Stimulated activated naive CD4-positive, alpha-beta T cell (primary cell): ENCODE measurements at regions not wholly inside any gene's neighbourhood (a gene's known extent, or its start where the extent isn't known, plus 50 kb on each side); places are given as distances from the start of the nearest gene placed in this dataset.
"Not testable (repeated sequence)": the region's sequence is repeated elsewhere in the genome, so short reads cannot be mapped to it uniquely, and the experiment has no call there.

Source experiments
- DNase-seq, 6 experiments: peaks; one replicate each; lab custom pipeline; 2025; lab: John Stamatoyannopoulos, UW

DNA sequence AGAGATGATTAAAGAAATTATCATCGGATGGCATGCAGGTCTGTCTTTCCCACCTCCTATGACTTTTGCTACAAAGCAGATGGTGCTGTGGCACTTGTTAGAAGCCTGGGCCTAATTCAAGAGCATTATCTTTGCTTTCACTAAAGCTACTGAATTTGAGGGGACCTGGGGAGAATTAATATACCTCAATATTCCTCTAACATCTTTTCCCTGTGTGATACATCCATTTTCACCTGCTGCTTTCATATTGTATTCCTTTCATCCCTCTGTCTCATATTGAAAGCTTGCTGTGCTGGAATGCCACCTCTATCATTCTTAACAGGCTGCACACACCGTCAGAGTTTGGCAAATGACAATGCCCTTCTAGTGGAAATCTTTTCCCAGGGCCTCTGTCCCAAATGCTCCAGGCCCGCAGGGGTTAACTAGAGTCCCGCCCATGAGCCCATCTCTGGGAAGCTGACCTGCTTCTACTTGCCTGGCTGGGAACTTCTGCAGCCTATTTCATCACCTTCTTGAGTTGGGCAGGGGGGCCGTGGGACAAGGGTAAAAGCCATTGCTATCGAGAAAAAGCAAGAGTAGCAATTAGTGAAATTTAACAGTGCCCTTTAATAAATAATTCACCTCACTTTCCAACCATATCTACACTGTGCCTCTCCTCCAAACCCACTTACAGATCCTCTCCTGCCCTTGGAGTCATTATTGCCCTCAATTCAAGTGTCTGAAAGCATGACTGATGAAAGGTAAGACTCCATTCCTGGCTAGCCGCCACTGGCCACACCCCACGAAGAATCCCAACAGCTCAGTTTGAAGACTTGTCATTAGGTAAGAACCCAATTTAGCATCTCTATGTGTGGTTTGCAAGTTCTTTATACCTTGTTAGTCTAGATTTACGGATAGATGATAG is 126.7 kb upstream of the BTG1 start:
- DNase-seq: no peak

DNA sequence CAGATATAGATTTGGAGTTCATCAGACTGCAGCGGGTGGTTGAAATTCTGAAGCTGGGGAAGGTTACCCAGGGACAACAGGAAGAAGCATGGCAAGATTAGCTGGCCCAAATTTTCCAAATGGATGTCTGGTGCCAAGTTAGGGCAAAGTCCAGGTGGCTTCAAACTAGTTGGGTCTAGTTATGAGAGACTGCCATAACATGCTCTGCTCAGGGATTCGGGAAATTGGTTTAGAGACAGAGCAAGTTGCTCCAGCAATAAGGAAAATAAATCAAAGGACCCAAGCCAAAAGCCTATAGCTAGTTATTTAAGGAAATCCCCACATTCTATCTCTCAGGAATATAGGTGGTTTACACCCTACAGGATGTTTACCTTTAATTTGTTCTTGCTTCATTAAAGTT is 125.7 kb upstream of the BTG1 start:
- no peak for DNase-seq

DNA sequence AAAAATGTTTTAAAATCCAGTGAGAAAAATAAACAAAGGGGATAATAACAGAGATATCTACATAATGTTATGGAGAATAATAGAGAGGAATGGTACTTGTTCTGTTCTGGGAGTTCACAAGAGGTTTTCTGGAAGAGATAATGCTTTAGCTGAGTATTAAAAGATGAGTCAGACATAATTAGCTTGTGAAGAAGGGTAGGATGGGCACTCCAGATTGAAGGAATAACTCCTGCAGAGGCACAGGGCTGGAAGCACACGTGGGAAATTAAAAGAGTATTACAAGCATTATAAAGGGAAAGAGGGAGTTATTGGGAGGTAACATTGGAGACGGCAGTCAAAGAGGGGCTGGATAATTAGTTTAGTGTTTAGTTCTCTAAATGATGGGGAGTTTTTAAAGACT is 124.9 kb upstream of the BTG1 start:
- DNase-seq: no peak

DNA sequence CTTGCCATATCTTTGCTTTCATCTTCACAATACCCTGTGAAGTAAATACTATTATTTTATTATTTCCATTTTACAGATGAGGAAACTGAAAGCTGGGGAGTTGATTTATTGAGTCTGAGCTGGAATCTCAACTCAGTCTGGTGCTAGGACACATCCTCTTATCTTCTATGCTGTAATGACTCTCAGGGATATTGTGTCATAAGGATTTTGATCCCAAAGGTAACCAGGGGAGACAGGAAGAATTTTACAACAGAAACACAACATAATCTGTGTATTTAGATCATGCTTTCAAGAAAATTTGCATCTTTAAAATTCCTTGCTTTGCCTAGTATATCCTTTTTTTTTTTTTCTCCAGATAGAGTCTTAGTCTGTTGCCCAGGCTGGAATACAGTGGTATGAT is 123.3 kb upstream of the BTG1 start:
- no peak for DNase-seq

DNA sequence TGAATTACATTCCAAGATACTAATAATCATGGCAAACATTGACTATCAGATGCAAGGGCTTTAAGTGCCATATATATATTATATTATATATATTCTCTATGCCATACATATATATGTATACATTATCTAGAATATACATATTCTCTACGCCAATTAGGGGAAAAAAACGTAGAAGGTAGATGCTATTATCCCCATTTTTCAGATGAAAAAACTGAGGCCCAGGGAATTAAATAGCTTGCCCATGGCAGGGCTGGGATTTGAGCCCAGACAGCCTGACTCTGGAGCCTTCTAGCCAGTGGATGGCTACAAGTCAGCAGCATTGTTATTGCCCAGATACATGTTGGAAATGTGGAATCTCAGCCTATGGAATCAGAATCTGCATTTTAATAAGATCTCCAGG is 116.0 kb upstream of the BTG1 start:
- DNase-seq: no peak

DNA sequence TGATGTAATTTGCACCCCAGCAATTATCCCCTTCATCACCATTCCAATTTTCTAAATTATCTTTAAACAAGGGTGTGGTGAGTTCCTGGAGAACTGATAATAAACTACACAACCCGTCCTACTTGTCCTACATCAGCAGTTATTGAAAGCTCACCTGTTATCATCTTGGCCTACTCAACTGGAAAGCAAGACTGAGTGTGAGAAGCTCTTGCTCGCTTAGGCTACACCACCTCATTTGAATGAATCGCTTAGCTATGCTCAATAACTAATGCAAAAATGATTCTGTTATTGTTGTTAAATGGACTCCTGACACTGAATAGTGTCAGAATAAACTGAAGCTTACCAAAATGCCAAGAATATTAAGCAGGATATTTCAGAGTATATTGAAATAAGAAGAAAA is 115.4 kb upstream of the BTG1 start:
- DNase-seq: no peak

DNA sequence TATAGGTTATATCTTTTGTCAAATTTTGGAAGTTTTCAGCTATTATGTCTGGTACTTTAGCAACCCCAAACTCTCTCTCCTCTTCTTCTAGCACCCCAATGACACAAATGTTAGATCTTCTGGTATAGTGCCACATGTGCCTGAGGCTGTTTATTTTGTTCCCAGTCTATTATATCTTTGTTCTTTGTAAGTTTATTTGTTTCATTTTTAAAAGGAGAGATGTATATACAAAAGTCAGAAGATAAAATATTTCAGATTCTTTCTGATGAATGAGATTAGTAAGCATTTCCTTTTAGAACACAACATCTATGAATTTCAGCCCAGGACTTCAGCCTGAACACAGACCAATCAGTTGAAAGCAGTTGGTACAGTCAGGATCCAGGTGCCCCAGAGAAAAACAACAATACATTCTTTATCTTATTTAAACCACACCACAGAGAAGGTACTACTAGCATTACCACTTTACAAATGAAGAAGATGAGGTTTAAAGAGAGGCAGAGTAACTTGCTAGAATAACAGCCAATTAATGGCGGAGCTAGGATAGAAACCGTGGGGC is 114.1 kb upstream of the BTG1 start:
- no peak for DNase-seq

DNA sequence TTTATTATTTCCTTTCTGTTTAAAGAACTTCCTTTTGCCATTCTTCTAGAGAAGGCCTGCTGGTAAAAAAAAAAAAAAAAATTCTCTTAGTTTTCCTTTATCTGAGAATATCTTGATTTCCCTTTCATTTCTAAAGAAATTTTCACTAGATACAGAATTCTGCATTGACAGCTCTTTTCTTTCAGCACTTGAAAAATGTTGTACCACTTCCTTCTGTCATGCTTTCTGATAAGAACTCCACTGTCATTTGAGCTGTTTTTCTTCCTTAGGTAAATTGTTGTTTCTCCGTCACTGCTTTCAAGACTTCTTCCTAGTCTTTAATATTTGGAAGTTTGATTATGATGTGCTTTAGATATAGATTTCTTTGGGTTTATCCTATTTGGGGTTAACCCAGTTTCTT is 113.6 kb upstream of the BTG1 start:
- peak in 1 of 6 experiments; percentile 8 for DNase-seq

DNA sequence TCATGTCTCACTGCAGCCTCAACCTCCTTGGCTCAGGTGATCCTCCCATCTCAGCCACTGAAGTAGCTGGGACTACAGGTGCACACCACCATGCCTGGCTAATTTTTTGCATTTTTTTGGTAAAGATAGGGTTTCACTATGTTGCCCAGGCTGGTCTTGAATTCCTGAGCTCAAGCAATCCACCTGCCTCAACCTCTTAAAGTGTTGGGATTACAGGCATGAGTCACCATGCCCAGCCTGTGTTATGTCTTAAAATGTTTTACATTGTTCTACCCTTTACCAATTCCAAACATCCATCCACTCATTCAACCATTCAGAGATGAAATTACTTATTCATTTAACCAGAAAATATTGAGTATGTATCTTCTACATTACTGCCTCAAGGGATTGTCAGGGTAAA is 111.6 kb upstream of the BTG1 start:
- no peak for DNase-seq

DNA sequence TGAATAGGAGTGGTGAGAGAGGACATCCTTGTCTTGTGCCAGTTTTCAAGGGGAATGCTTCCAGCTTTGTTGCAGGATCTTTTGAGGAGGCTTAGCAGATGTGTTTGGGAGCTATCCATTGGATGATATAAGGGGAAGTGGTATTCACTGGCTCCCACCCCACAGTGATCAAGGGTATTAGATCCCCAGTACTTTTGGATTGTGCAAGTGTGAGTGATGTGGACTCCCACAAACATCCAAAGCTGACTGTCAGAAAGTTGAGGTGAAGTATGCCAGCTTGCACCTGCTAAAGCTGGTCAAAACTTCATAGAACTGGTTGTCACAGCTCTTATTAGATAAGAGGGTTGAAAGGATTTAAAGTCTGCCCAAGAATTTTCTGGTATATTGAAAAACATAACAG is 110.1 kb upstream of the BTG1 start:
- no peak for DNase-seq

DNA sequence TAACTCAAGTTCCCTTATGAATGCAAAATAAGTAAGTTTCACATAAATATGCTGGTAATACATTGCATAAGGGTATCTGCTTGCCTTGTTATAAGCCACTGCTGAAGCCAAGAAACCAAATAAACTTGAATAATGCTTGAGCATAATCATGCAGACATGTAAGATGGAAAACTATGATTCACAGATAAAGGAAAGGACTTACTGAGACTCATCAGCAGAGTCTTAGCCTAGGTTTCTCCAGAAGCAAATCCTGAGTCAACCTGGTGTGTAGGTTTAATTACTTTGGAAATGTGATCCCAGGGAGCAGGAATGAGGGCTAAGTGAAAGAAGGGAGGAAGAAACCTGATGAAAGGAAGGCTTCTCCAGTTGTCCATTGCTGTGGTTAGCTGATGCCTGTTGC is 107.7 kb upstream of the BTG1 start:
- no peak for DNase-seq

DNA sequence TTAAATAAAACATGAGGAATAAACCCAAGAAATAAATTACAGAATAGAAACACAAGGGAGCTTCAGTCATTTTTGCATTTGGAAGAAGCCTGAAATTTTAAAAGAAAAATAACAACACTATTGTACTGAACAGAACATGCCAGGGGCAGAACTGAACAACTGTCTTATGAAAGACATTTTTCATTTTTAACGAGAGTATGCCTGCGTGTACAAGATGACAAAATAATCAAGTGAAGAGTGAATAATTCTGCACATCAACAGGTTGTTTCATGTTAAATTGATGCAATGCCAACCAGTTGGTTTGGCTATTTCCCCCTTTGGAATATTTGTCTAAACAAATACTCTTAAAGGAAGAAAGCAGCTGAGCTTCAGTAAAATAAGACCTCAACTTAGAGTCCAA is 103.3 kb upstream of the BTG1 start:
- no peak for DNase-seq

DNA sequence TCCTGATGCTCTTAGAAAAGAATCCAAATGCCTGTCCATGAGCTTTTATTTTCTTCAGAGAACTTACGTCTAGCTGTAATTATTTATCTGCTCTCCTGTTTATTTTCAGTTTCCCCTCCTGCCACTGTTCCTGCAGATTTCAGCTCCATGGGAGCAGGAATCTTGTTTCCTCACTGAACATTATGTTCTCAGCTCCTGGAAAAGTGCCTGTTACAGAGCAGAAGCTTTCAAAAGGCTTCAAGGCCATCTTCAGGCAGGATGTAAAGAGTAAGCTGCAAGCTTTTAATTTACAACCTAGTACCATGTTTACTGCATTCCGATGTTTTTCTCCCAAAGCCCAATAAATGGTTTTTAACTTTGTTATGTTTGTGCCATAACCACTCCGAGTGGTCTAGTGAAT is 98.4 kb upstream of the BTG1 start:
- peak in 1 of 6 experiments; percentile 2 for DNase-seq

DNA sequence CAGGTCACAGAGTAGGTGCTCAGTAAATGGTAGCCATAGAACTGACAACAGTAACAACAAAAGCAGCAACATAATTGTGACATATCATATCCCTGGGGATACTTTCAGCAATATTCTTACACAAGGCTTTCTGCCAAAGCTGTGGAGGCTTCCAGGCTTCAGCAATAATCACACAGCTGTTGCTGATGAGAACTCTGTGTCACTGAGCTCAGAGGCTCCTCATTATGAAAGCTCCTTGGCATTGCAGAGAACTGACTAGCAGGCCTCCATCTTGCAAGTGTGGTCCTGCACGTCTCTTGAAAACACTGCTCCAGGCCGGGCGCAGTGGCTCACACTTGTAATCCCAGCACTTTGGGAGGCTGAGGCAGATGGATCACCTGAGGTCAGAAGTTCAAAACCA is 97.3 kb upstream of the BTG1 start:
- no peak for DNase-seq

DNA sequence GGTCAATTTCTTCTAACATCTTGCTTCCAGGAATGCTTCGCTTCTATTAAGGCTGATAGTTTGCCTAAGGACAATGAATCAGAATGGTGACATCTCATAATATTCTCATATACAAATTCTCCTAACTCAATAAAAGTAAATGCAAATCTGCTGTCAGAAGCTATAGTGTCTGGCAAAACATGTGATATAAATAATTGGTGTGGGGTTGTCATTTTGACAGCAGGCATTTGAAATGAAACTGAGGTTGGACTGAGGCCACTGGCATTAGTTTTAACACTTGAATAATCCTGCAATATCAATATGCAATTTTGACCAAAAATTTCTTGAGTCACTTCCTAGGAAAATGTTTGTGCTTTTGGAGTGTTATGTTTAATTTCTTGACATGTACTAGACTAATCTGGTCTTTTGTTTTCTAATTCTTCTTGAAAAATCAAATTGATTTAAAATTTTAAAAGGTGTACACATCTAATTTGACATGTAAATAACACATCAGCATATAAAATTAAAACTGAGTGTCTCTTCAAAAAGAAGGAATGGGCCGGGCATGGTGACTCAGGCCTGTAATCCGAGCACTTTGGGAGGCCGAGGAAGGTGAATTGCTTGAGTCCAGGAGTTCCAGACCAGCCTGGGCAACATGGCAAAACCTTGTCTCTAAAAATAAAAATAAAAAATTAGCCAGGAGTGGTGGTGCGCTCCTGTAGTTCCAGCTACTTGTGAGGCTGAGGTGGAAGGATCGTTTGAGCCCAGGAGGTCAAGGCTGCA is 92.3 kb upstream of the BTG1 start:
- DNase-seq: no peak

DNA sequence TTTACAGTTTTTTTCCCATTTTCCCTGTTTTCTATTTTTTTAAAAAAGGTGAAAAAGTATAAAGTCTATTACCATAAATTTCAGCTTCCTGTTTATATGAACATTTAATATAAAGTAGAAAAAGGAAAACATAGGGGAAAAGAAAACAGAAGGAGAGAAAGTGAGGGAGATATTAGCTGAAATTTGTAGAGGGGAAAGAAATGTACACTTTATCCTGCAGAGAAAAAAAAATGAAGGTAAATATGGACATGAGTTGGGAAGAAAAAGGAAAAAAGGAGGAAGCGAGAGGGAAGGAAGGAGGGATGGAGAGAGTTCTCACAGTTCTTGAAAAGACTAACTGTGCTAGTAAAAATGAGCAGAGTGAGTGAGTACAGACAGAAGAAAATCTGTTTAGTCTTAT is 91.6 kb upstream of the BTG1 start:
- DNase-seq: no peak

DNA sequence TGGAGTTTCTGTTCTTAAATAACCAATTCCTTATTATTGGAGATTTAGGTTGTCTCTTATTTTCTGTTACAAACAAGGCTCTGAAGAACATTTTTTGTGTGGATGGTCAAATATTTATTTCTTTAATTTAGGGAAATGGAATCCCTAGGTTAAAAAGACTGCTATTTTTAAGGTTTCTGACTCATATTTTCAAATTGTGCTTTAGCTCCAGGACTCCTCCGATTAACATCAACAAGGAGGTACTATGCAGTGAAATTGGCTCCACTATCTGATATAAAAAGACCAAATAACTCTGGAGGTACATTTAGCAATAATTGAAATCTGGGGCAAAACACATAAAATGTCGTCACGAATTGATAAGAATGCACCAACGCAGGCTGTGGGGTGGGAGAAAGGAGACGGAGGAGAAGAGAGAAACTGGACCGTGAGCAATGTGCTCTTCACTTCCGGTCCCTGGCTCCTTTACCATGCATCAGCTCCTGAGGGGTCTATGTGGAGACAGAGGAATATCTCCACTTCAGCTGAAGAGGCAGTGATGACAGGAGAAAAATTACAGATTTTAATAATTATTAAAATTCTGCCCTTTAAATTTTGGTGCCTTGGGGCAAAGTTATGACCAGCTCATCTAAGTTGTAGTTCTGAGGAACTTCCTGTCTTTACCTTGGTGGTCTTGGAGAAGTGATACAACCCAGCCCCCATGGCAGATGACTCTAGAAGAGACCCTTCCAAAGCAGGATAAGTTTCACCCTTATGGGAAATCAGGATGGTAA is 90.2 kb upstream of the BTG1 start:
- DNase-seq: no peak

DNA sequence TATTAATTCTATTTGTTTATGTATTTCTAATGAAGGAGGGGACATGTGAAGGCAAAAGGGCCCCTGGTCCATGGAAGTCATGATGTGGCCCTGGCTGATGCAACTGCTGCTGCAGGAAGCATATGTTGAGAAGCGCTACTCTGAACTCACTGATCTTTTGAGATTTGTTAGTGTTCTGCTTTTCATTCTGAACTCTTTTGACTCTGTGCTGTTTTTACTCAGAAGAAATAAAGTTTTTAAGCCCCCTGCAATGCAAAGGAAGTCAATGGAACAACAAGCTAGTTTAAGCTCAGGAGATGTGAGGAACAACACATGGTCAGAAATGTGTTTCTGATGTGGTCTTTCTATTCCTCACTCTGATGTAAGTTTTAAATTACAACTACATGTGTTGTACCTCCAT is 88.9 kb upstream of the BTG1 start:
- DNase-seq: peak in 3 of 6 experiments; percentile 12 to 51 (median 49)

DNA sequence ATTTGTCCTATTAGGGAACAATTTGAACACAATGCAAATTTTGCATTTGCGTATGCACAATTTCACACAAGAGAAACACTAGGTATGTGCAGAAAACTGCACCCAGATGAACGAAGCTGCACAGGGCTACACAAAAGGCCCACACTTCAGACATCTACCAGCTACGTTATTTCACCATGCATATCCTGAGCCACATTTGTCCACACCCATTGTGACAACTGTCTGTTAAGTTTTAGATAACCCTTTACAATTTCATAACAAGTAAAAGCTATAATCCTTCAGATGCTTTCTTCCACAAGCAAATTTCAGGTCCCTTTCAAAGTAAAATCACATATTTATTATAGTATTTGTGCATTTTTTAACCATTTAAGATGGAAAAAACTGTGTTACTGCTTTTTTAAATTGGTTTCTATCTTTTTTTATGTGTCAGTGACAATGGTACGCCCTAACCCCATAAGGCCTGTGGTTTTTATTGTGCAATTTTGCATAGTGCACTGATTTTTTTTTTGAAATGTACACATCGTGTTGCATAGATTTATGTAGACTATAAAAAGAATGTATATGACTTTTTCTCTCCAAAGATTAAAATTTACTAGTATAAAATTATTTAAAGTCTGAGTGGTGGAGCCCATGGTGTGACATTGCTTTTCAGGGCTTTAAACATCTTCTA is 87.8 kb upstream of the BTG1 start:
- DNase-seq: peak in 1 of 6 experiments; percentile 4

DNA sequence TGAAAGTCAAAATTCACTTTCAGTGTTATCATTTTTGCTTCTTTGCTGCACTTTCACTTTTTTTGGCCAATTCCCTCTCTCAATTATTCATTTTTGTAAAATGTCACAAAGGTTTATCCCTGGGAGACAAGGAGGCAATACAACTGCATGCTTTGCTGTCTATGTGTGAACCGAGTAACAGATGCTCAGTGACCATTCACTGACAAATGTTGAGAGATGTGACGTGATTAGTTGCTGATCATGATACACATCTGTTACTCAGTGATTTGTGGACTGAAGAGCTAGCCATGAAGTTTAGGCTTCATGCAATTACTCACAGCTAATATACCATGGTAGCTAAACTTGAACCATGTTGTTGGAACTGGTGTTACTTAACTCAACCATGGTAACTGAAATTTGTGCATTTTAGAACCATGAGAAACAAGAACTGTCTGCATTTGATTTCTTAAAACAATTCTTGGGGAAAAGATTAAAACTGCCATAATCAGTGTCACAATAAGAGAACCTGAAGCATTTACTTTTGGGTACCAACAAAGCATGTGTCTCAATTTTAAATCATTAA is 86.8 kb upstream of the BTG1 start:
- DNase-seq: not testable (repeated sequence)

DNA sequence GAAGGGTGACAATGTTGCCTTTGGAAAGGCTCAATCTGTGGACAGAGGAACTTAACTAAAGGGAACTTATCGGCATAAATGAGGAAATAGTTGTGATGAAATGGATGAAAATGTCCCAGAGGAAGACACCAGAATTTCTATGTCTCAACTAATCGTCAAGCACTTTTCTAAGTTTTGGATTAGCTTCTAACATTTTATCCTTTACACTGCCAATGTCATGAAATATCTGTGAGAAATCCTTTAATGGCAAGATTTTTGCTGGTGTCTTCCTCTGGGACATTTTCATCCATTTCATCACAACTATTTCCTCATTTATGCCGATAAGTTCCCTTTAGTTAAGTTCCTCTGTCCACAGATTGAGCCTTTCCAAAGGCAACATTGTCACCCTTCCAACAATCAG is 86.3 kb upstream of the BTG1 start:
- not testable (repeated sequence) for DNase-seq
